Mammary epithelial cell (primary cell): ENCODE measurements at regions not wholly inside any gene's neighbourhood (a gene's known extent, or its start where the extent isn't known, plus 50 kb on each side); places are given as distances from the start of the nearest gene placed in this dataset.

Source experiments
- EZH2 ChIP-seq: IDR thresholded peaks from 2 replicates; pipeline ENCODE4 v1.6.1; 2012; ENCODE audit warnings: low read length, inconsistent platforms, borderline replicate concordance
- TF ChIP-seq, protein P1 (sequence below), 2 donors: IDR thresholded peaks in 1 of 2; conservative IDR thresholded peaks in 1 of 2; 2 replicates each; pipeline ENCODE4 v1.5.1; 2011 to 2012; ENCODE audit warnings: inconsistent platforms in 2 of 2, low read length in 2 of 2, mild to moderate bottlenecking in 2 of 2, control low read depth in 1 of 2, low read depth in 1 of 2; ENCODE audit not compliant: insufficient read depth in 1 of 2; ENCODE audit errors: extremely low read depth in 1 of 2

DNA sequence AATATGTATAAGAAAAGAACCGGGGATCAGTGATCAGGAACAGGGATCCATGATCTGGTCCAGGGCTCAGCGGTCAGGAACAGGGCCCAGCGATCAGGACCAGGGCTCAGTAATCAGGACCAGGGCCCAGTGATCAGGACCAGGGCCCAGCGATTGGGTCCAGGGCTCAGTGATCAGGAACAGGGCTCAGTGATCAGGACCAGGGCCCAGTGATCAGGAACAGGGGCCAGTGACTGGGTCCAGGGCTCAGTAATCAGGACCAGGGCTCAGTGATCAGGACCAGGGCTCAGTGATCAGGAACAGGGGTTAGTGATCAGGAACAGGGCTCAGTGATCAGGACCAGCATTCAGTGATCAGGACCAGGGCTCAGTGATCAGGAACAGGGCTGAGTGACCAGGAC, 56.3 kb downstream of the TMEM121 start:
- TF ChIP-seq, protein P1, sequence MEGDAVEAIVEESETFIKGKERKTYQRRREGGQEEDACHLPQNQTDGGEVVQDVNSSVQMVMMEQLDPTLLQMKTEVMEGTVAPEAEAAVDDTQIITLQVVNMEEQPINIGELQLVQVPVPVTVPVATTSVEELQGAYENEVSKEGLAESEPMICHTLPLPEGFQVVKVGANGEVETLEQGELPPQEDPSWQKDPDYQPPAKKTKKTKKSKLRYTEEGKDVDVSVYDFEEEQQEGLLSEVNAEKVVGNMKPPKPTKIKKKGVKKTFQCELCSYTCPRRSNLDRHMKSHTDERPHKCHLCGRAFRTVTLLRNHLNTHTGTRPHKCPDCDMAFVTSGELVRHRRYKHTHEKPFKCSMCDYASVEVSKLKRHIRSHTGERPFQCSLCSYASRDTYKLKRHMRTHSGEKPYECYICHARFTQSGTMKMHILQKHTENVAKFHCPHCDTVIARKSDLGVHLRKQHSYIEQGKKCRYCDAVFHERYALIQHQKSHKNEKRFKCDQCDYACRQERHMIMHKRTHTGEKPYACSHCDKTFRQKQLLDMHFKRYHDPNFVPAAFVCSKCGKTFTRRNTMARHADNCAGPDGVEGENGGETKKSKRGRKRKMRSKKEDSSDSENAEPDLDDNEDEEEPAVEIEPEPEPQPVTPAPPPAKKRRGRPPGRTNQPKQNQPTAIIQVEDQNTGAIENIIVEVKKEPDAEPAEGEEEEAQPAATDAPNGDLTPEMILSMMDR (conservative IDR thresholded peaks at IDR 0.05 in 1 of 2, IDR thresholded peaks at IDR 0.05 in 1 of 2; ENCODE audit: extremely low read depth in 1 of 2, insufficient read depth in 1 of 2, low read depth in 1 of 2, low read length in 2 of 2): no peak
- TF ChIP-seq EZH2: no peak
